RWPE2 (cell line): ENCODE measurements at regions not wholly inside any gene's neighbourhood (a gene's known extent, or its start where the extent isn't known, plus 50 kb on each side); places are given as distances from the start of the nearest gene placed in this dataset.

Source experiments
- ATAC-seq: fragments of 200-7000 bp; cut with Tn5 transposase; 3 replicates; pipeline ENCODE4 v1.9.1; 2021; ENCODE audit warnings: low read depth
- DNase-seq: peaks from one replicate; pipeline ENCODE4 v3.0.0-alpha.2; 2020; ENCODE audit warnings: low spot score
- H3K27ac ChIP-seq: fragments of 450-650 bp; 2 replicates; pipeline ENCODE4 v1.5.1; 2017; ENCODE audit warnings: mild to moderate bottlenecking; ENCODE audit not compliant: poor library complexity, severe bottlenecking
- H3K27me3 ChIP-seq: fragments of 250-450 bp; sonication (Bioruptor Pico); 2 replicates; pipeline ENCODE4 v1.5.1; 2021; ENCODE audit warnings: mild to moderate bottlenecking, moderate library complexity; ENCODE audit not compliant: insufficient read depth, poor library complexity, severe bottlenecking
- H3K36me3 ChIP-seq: fragments of 250-450 bp; sonication (Bioruptor Pico); 2 replicates; pipeline ENCODE4 v1.5.1; 2020; ENCODE audit warnings: low read depth, mild to moderate bottlenecking, moderate library complexity
- H3K4me1 ChIP-seq: fragments of 250-450 bp; sonication (Bioruptor Pico); 2 replicates; pipeline ENCODE4 v1.5.1; 2021; ENCODE audit warnings: mild to moderate bottlenecking, moderate library complexity; ENCODE audit not compliant: insufficient read depth, poor library complexity, severe bottlenecking
- H3K4me3 ChIP-seq: fragments of 250-450 bp; sonication (Bioruptor Pico); 2 replicates; pipeline ENCODE4 v1.5.1; 2021; ENCODE audit warnings: mild to moderate bottlenecking, moderate library complexity; ENCODE audit not compliant: severe bottlenecking
- H3K9me3 ChIP-seq: fragments of 250-450 bp; sonication (Bioruptor Pico); 2 replicates; pipeline ENCODE4 v1.5.1; 2021; ENCODE audit warnings: mild to moderate bottlenecking, moderate library complexity; ENCODE audit not compliant: severe bottlenecking
- CTCF ChIP-seq: fragments of 450-650 bp; IDR thresholded peaks from one replicate; pipeline ENCODE4 v1.5.1; 2017; ENCODE audit warnings: mild to moderate bottlenecking, moderate library complexity; ENCODE audit not compliant: poor library complexity, severe bottlenecking

GRCh38 chr2:180328795-180329422, 321.8 kb upstream of the CWC22 start:
- no peak for DNase-seq
- H3K4me1 ChIP-seq: no peaks in the 10 kb centered on the region
- no peaks in the 10 kb centered on the region for H3K27me3 ChIP-seq
- no peaks in the 10 kb centered on the region for H3K9me3 ChIP-seq
- no peak for ATAC-seq
- no peak overlapping the region for H3K27ac ChIP-seq
- H3K36me3 ChIP-seq: no peaks in the 10 kb centered on the region
- H3K4me3 ChIP-seq: no peak overlapping the region
- TF ChIP-seq CTCF: no peak

GRCh38 chr2:180327185-180327584, 320.1 kb upstream of the CWC22 start:
- no peaks in the 10 kb centered on the region for H3K27me3 ChIP-seq
- H3K9me3 ChIP-seq: no peaks in the 10 kb centered on the region
- DNase-seq: no peak
- no peak for ATAC-seq
- no peak for TF ChIP-seq CTCF
- H3K4me3 ChIP-seq: no peak overlapping the region
- H3K4me1 ChIP-seq: peaks cover 3% of the 10 kb centered on the region
- no peaks in the 10 kb centered on the region for H3K36me3 ChIP-seq
- H3K27ac ChIP-seq: no peak overlapping the region

- TF ChIP-seq CTCF: no peak
- Histone ChIP-seq H3K27me3 (no peaks in the 10 kb centered on the region), H3K4me3 (no peak overlapping the region), H3K27ac (no peak overlapping the region), H3K4me1 (peaks cover 3% of the 10 kb centered on the region), H3K36me3 (no peaks in the 10 kb centered on the region), H3K9me3 (no peaks in the 10 kb centered on the region)
- ATAC-seq (no peak), DNase-seq (no peak)
These were observed 318.5 kb upstream of the CWC22 start for GRCh38 chr2:180325416-180326120.

GRCh38 chr2:180324182-180324581, 317.1 kb upstream of the CWC22 start:
- Histone ChIP-seq H3K27me3 (no peaks in the 10 kb centered on the region), H3K4me3 (no peak overlapping the region), H3K27ac (no peak overlapping the region), H3K36me3 (no peaks in the 10 kb centered on the region), H3K9me3 (no peaks in the 10 kb centered on the region), H3K4me1 (peaks cover 3% of the 10 kb centered on the region)
- no peak for ATAC-seq
- DNase-seq: no peak
- no peak for TF ChIP-seq CTCF

GRCh38 chr2:180322781-180323180, 315.7 kb upstream of the CWC22 start:
- H3K9me3 ChIP-seq: no peaks in the 10 kb centered on the region
- no peaks in the 10 kb centered on the region for H3K36me3 ChIP-seq
- peaks cover 3% of the 10 kb centered on the region for H3K4me1 ChIP-seq
- H3K27ac ChIP-seq: no peak overlapping the region
- no peak; the same call in 2 of the 3 replicates for ATAC-seq
- no peak overlapping the region for H3K4me3 ChIP-seq
- no peak for TF ChIP-seq CTCF
- no peak for DNase-seq
- no peaks in the 10 kb centered on the region for H3K27me3 ChIP-seq
